ENCODE measurements at regions not wholly inside any gene's neighbourhood (a gene's known extent, or its start where the extent isn't known, plus 50 kb on each side); places are given as distances from the start of the nearest gene placed in this dataset.

DNA sequence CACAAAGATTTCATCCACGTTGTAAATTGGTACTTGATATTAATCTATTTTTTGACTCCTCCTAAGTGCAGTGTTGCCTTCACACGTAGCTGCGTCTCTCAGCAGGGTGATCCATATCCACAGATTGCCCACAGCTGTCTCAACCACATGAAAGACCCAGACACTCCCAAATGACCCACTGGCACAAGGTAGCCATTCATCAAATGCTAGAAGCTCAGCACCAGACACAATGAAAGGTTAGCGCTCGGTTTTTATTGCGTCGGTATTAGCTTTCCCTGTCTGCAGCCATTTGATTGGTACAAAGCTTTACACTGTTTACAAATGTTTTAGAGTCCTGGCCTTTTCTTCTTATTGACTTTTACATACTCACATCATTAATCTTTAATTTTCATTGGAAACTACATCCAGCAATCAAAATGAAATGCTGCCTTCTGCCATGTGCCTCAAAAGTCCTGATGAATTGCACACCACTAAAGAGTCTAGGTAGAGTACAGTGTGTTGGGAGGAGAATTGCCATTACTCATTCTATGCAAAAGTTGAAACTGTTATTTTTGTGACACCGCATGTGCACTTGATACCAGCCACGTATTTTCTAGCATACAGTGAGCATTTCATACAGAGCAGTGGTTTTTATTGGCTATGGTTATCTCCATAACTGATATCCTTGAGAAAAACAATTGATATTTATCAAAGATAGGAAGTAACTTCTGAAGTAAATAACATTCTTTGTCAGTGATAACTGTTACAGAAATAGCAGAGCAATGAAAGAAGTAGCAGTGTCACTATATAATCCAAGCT is 127.3 kb upstream of the NUDT7 start:
- H3K36me3 Mint-ChIP-seq = no peaks in the 10 kb centered on the region
- ATAC-seq (no peak), DNase-seq (ENCODE audit: low spot score in 2 of 2) (no peak)
- H3K27ac Mint-ChIP-seq = no peak overlapping the region
- H3K9me3 Mint-ChIP-seq = no peaks in the 10 kb centered on the region
- H3K4me3 Mint-ChIP-seq = no peak overlapping the region
- H3K4me1 Mint-ChIP-seq = no peaks in the 10 kb centered on the region

DNA sequence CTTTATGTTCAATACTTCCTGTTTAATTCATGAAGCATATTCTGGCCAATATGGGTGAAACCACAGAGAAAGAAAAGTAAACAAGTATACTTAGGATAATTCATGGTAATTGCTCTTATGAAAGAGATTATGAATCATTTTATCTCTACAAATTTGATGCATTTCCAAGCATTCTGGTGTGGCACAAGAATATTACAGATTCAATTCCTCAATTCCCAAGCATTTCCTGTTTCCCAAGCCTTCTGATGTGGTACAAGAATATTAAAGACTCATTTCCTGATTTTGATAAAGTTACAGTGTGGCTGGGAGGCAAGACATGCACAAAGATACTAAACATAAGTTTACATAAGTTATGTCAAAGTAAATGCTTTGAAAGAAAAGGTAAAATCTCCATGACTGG is 126.1 kb upstream of the NUDT7 start:
- DNase-seq (ENCODE audit: low spot score in 2 of 2) (no peak), ATAC-seq (no peak)
- Mint-ChIP-seq H3K4me1 (no peaks in the 10 kb centered on the region), H3K9me3 (no peaks in the 10 kb centered on the region), H3K4me3 (no peak overlapping the region), H3K27ac (no peak overlapping the region), H3K36me3 (no peaks in the 10 kb centered on the region)

GRCh38 chr16:77599793-77600415 is 122.4 kb upstream of the NUDT7 start:
- DNase-seq (ENCODE audit: low spot score in 2 of 2) = no peak
- no peak for ATAC-seq
- Mint-ChIP-seq H3K4me1 (no peaks in the 10 kb centered on the region), H3K27ac (no peak overlapping the region), H3K4me3 (no peak overlapping the region), H3K36me3 (no peaks in the 10 kb centered on the region), H3K9me3 (no peaks in the 10 kb centered on the region)

GRCh38 chr16:77600555-77600954 is 121.8 kb upstream of the NUDT7 start:
- H3K4me1 Mint-ChIP-seq = no peaks in the 10 kb centered on the region
- no peak for ATAC-seq
- H3K9me3 Mint-ChIP-seq = no peaks in the 10 kb centered on the region
- no peak for DNase-seq (ENCODE audit: low spot score in 2 of 2)
- H3K27ac Mint-ChIP-seq = no peak overlapping the region
- no peaks in the 10 kb centered on the region for H3K36me3 Mint-ChIP-seq
- H3K4me3 Mint-ChIP-seq = no peak overlapping the region

DNA sequence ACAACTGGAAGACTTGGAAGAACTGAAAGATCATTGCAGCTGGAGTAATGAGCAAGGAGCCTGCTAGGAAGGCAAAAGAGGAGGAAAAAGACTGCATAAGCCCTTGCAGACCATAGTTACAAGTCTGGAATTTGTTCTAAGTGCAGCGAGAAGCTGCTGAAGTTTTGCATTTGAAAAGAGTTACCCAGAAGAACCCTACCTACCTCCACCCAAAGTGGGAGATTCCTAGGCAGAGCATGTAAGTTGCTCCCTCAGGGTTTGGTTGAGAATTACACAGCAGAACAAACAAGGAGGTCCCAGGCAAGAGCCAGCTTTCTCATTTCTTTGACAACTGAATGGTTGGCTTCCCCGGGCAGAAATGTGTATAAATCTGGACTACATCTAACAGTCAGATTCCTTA is 118.7 kb upstream of the NUDT7 start:
- ATAC-seq (no peak), DNase-seq (ENCODE audit: low spot score in 2 of 2) (no peak)
- Mint-ChIP-seq H3K4me1 (no peaks in the 10 kb centered on the region), H3K4me3 (no peak overlapping the region), H3K36me3 (no peaks in the 10 kb centered on the region), H3K27ac (no peak overlapping the region), H3K9me3 (no peaks in the 10 kb centered on the region)

DNA sequence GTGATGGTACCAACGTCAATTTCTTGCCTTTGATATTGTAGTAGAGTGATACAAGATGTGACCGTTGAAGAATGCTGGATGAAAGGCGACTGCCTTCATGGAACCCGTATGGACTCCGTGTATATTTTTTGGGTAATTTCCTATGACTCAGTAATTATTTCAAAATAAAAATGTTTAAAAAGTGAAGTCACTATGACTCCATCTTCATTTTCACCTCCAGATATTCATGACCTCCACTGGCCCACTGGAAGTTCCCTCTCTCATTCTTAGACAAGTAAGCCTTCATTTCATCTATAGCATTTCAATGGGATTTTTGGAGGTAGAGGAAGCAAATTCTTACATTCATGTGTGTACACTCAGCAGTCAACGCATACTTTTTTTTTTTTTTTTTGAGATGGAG is 111.8 kb upstream of the NUDT7 start:
- no peak overlapping the region for H3K27ac Mint-ChIP-seq
- H3K4me1 Mint-ChIP-seq = no peaks in the 10 kb centered on the region

GRCh38 chr16:77611386-77611785 is 110.9 kb upstream of the NUDT7 start:
- no peak overlapping the region for H3K4me3 Mint-ChIP-seq
- ATAC-seq (no peak), DNase-seq (ENCODE audit: low spot score in 2 of 2) (no peak)
- no peaks in the 10 kb centered on the region for H3K9me3 Mint-ChIP-seq
- H3K36me3 Mint-ChIP-seq = no peaks in the 10 kb centered on the region
- no peak overlapping the region for H3K27ac Mint-ChIP-seq
- H3K4me1 Mint-ChIP-seq = no peaks in the 10 kb centered on the region

More for the DNA sequence above, 111.8 kb upstream of the NUDT7 start:
- Mint-ChIP-seq H3K9me3 (no peaks in the 10 kb centered on the region), H3K4me3 (no peak overlapping the region), H3K36me3 (no peaks in the 10 kb centered on the region)
- no peak for ATAC-seq
- DNase-seq (ENCODE audit: low spot score in 2 of 2) = no peak

- DNase-seq (ENCODE audit: low spot score in 2 of 2) = no peak
- Mint-ChIP-seq H3K4me1 (no peaks in the 10 kb centered on the region), H3K36me3 (no peaks in the 10 kb centered on the region), H3K9me3 (no peaks in the 10 kb centered on the region), H3K4me3 (no peak overlapping the region), H3K27ac (no peak overlapping the region)
- no peak for ATAC-seq
Measured at GRCh38 chr16:77612596-77612995, 109.7 kb upstream of the NUDT7 start.

GRCh38 chr16:77613095-77613494 is 109.2 kb upstream of the NUDT7 start:
- Mint-ChIP-seq H3K36me3 (no peaks in the 10 kb centered on the region), H3K4me3 (no peak overlapping the region)

DNA sequence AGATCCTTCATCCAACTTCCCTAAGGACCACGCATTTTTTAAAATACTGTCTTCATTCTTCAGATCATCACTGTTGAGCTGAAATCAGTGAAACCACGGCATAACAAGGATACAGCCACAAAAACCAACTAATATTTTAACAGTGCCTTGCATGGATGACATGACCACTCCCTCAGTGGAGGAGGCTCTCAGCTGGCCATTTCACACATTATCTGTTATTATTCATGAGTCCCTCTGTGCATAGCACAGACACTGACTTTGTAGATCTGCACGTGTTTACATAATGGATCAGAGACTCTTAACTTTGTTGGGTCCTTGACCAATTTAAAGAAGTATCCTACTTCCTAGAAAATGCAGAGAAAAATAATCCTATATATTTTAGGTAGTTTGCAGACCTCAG is 104.8 kb upstream of the NUDT7 start:
- H3K36me3 Mint-ChIP-seq = no peaks in the 10 kb centered on the region
- no peak overlapping the region for H3K27ac Mint-ChIP-seq
- no peaks in the 10 kb centered on the region for H3K9me3 Mint-ChIP-seq
- no peaks in the 10 kb centered on the region for H3K4me1 Mint-ChIP-seq
- DNase-seq (ENCODE audit: low spot score in 2 of 2) (no peak), ATAC-seq (no peak)
- no peak overlapping the region for H3K4me3 Mint-ChIP-seq

More at GRCh38 chr16:77613095-77613494, 109.2 kb upstream of the NUDT7 start:
- Mint-ChIP-seq H3K9me3 (no peaks in the 10 kb centered on the region), H3K27ac (no peak overlapping the region), H3K4me1 (no peaks in the 10 kb centered on the region)
- ATAC-seq (no peak), DNase-seq (ENCODE audit: low spot score in 2 of 2) (no peak)

GRCh38 chr16:77617996-77618395 is 104.3 kb upstream of the NUDT7 start:
- Mint-ChIP-seq H3K36me3 (no peaks in the 10 kb centered on the region), H3K4me3 (no peak overlapping the region), H3K4me1 (no peaks in the 10 kb centered on the region), H3K9me3 (no peaks in the 10 kb centered on the region), H3K27ac (no peak overlapping the region)
- DNase-seq (ENCODE audit: low spot score in 2 of 2) (no peak), ATAC-seq (no peak)

- H3K9me3 Mint-ChIP-seq = no peaks in the 10 kb centered on the region
- H3K36me3 Mint-ChIP-seq = no peaks in the 10 kb centered on the region
- no peak overlapping the region for H3K27ac Mint-ChIP-seq
- DNase-seq (ENCODE audit: low spot score in 2 of 2) = no peak
- no peak for ATAC-seq
- H3K4me3 Mint-ChIP-seq = no peak overlapping the region
- no peaks in the 10 kb centered on the region for H3K4me1 Mint-ChIP-seq
Measured at GRCh38 chr16:77618951-77619350, 103.4 kb upstream of the NUDT7 start.

- Mint-ChIP-seq H3K9me3 (no peaks in the 10 kb centered on the region), H3K4me1 (no peaks in the 10 kb centered on the region), H3K4me3 (no peak overlapping the region), H3K27ac (no peak overlapping the region), H3K36me3 (no peaks in the 10 kb centered on the region)
- DNase-seq (ENCODE audit: low spot score in 2 of 2) (no peak), ATAC-seq (no peak)
Measured at GRCh38 chr16:77624085-77624484, 98.2 kb upstream of the NUDT7 start.

- Mint-ChIP-seq H3K36me3 (no peaks in the 10 kb centered on the region), H3K9me3 (no peaks in the 10 kb centered on the region), H3K4me1 (no peaks in the 10 kb centered on the region), H3K4me3 (no peak overlapping the region), H3K27ac (no peak overlapping the region)
- no peak for ATAC-seq
- DNase-seq (ENCODE audit: low spot score in 2 of 2) = no peak
Measured at GRCh38 chr16:77636615-77637014, 85.7 kb upstream of the NUDT7 start.

GRCh38 chr16:77637940-77638339 is 84.4 kb upstream of the NUDT7 start:
- ATAC-seq = no peak
- H3K9me3 Mint-ChIP-seq = no peaks in the 10 kb centered on the region
- H3K4me3 Mint-ChIP-seq = no peak overlapping the region
- DNase-seq (ENCODE audit: low spot score in 2 of 2) = no peak
- no peaks in the 10 kb centered on the region for H3K36me3 Mint-ChIP-seq
- H3K27ac Mint-ChIP-seq = no peak overlapping the region
- H3K4me1 Mint-ChIP-seq = no peaks in the 10 kb centered on the region

DNA sequence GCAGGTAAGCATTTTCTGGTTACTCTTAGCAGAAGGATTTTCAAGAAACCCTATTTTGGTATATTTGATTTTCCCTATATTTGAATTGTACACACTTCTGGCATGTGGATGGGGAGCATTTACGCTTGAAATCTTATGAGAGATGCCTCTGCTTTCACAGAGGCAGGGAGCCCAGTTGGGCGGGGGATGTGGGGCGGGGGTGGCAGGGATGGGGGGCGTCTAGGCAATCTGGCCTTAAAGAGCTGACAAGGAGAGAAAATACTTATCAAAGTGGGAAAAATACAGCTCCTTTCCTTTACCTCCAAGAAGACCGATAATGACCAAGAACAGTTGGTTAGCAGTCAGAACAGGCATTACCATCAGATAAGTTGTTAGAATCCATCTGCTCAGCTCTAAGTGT is 79.1 kb upstream of the NUDT7 start:
- ATAC-seq (no peak), DNase-seq (ENCODE audit: low spot score in 2 of 2) (no peak)
- Mint-ChIP-seq H3K9me3 (no peaks in the 10 kb centered on the region), H3K4me1 (no peaks in the 10 kb centered on the region), H3K27ac (no peak overlapping the region), H3K4me3 (no peak overlapping the region), H3K36me3 (no peaks in the 10 kb centered on the region)
